GM19351 (cell line): ENCODE measurements at regions not wholly inside any gene's neighbourhood (a gene's known extent, or its start where the extent isn't known, plus 50 kb on each side); places are given as distances from the start of the nearest gene placed in this dataset.

Source experiments
- ATAC-seq: cut with Tn5 transposase; IDR thresholded peaks from one replicate; pipeline ENCODE4 v1.9.1; 2021; ENCODE audit warnings: mild to moderate bottlenecking, moderate library complexity; ENCODE audit not compliant: unreplicated experiment

- ATAC-seq: no peak
These were observed 98.6 kb upstream of the ARHGEF26 start for GRCh38 chr3:154022606-154023005.

DNA sequence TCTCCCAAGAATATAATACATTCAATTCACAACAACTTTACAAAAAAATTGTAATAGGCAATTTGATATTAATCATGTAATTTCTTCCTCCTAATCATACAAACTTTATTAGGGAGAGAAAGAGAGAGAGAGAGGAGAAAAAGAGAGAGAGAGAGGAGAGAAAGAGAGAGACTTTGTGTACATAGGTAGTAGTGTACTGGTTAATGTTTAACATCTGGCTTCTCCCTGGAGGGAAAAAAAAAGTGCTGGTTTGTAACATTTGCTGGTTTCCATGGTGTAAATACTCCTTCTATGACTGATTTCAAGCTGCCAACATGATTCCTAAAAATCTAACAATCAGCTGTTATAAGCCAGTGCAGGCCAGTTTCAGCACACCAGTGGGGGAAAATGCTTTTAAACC lies 98.0 kb upstream of the ARHGEF26 start:
- no peak for ATAC-seq

- no peak for ATAC-seq
These were observed 96.2 kb upstream of the ARHGEF26 start for GRCh38 chr3:154025007-154025406.

- no peak for ATAC-seq
These were observed 91.3 kb upstream of the ARHGEF26 start for GRCh38 chr3:154029926-154030325.

DNA sequence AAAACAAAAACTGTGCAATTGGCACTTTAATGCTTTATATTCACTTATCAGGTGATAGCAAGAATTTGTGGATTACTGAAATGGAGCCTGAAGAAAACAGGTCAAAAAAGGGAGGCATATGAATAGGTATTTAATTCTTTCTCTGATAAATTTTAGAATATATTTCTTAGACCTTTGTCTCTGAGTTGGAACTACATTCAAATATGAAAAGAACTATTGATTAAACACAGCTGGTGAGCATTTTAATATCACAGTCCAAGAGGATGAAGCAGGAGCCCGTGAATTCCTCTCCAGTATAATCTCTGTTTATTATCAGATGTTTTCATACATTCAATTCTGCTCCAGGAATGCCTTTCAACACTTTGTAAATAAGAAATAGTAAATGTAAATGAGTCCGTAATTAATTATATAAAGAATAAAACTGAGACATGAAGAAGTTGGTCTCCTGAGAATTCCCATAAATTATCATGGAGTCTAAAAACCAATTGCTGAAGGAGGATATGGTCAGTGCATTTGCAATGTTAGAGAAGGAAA lies 86.3 kb upstream of the ARHGEF26 start:
- no peak for ATAC-seq

DNA sequence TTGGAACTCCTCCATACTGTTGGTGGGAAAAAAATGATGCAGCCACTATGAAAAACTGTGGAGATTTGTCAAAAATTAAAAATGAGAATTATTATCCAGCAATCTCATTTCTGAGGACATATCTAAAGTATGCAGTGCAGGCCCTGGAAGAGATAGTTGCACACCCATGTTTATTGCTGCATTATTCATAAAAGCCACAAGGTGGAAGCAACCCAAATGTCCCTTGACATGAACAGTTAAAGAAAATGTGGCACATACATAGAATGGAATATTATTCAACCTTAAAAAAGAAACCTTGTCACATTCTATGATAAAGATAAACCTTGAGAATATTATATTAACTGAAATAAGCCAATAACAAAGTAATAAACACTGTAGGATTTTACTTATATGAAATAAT lies 80.9 kb upstream of the ARHGEF26 start:
- ATAC-seq: peak; percentile 84

DNA sequence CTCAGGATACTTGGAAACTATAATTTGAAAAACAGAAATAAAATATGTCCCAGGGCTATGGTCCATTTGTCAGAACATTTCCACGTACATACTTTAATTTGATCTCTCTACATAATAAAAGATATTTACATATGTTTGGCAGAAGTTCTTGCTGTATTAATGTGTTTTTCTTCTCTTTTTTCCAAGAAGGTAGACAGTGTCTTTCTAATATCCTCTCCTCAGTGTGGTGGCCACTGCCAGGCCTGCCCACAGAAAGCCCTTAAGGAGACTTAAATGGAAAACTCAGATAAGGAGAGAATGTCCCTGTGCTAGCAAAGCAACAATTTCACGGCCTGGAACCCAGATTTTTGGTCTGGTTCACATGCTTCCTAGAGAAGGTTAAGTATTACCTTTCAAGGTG lies 76.5 kb upstream of the ARHGEF26 start:
- no peak for ATAC-seq

- ATAC-seq: no peak
These were observed 71.0 kb upstream of the ARHGEF26 start for GRCh38 chr3:154050216-154050615.

GRCh38 chr3:154050766-154051165 lies 70.4 kb upstream of the ARHGEF26 start:
- ATAC-seq: no peak

DNA sequence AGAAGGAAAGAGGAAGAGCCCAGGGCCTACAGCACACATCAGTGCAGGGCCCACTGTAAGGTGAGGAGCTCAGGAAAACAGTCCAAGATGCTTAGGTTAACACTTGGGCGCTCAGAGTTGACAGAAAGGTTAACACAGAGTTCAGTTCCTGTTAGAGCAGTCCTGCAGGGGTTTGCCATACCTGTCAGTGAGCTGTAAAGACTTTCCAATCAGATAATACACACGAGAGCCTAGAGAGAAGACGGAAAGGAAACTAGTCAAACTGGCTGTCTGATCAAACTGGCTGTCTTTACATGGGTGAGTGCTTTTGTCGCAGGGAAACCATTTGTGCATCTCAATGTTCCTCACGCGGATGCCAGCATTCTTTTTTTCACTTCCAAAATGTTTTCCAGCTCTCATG lies 61.4 kb upstream of the ARHGEF26 start:
- no peak for ATAC-seq

DNA sequence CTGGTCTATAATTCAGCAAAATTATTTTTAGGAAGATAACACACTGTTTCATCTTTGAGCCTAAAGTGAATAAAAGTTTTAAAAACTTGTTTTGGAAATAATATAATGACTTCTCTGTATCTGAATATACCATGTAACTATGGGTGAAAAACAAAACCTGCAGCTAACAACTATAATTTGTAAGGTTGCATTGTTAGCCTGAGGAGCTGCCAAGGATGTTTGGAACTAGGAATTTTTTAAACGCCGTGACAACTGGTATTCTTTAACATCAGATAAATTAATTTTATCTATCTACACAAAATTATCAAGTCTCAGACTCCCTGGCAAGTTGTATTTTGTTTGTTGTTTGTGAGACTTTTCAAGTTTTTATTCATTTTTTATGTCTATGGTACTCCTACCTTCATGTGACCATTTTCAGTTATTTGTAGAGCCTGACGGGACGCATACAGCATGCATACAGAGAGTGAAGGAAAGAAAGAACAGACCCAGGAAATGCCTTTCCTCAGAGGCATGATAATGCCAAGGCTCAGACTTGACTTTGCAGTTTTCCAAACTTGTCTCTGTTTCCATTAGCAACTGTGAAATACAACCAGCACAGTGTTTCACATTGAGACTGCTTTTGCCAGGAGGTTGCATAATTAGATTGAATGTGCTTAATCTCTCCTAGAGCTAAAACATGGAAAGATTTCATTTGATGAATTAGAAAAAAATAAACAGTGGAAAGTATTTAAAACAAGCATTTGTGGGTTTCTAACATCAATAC lies 60.8 kb upstream of the ARHGEF26 start:
- ATAC-seq: no peak

GRCh38 chr3:154061001-154061370 lies 60.2 kb upstream of the ARHGEF26 start:
- ATAC-seq: no peak

- no peak for ATAC-seq
These were observed 58.7 kb upstream of the ARHGEF26 start for GRCh38 chr3:154062513-154062912.

DNA sequence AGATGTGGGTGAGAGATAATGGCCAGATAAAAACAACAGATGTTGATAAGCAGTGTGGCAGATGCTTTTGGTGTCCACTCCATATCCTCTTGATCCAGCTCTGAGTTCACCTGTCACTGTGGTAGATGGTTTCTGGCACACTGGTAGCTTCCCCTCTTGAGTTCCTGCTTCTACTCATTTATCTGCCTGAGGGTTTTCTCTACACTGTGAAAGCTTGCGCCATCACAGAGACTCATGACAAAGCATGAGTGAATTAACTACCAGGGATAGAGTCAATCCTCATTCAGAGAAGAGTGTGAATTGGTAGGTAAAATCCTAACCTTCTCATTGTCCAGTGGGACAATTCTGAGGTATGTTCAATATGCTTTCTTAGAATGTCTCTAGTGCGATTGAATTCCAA lies 50.0 kb upstream of the ARHGEF26 start:
- ATAC-seq: no peak
